Liver (tissue), 7 donors: ENCODE measurements at regions not wholly inside any gene's neighbourhood (a gene's known extent, or its start where the extent isn't known, plus 50 kb on each side); places are given as distances from the start of the nearest gene placed in this dataset.

ENCODE experiments used
- DNase-seq: peaks from one replicate; pipeline ENCODE4 v3.0.0-alpha.2; 2017; ENCODE audit warnings: low spot score
- H3K27ac ChIP-seq, 2 donors: one replicate each; pipeline ENCODE4 v1.7.0; 2013; ENCODE audit warnings: inconsistent platforms in 2 of 2, low read length in 2 of 2, control low read depth in 1 of 2, low read depth in 1 of 2, mild to moderate bottlenecking in 1 of 2
- H3K27me3 ChIP-seq, 4 donors: one replicate each; pipeline versions ENCODE4 v1.6.1 to v1.7.0; 2013; ENCODE audit warnings: low read length in 3 of 4, inconsistent platforms in 1 of 4, mild to moderate bottlenecking in 1 of 4, moderate library complexity in 1 of 4; ENCODE audit not compliant: control insufficient read depth in 4 of 4, insufficient read depth in 4 of 4
- H3K36me3 ChIP-seq, 4 donors: one replicate each; pipeline versions ENCODE4 v1.6.1 to v1.7.0; 2013; ENCODE audit warnings: low read length in 3 of 4, mild to moderate bottlenecking in 3 of 4, low read depth in 1 of 4, moderate library complexity in 1 of 4; ENCODE audit not compliant: control insufficient read depth in 4 of 4, insufficient read depth in 3 of 4
- H3K4me1 ChIP-seq, 4 donors: one replicate each; pipeline versions ENCODE4 v1.6.1 to v1.7.0; 2013; ENCODE audit warnings: low read length in 3 of 4, mild to moderate bottlenecking in 3 of 4, moderate library complexity in 1 of 4; ENCODE audit not compliant: control insufficient read depth in 4 of 4, insufficient read depth in 4 of 4
- H3K4me3 ChIP-seq, 3 donors: one replicate each; pipeline versions ENCODE4 v1.6.1 to v1.7.0; 2013; ENCODE audit warnings: low read length in 3 of 3, control low read depth in 1 of 3, low read depth in 1 of 3, mild to moderate bottlenecking in 1 of 3
- H3K9ac ChIP-seq, 2 donors: one replicate each; pipeline ENCODE4 v1.7.0; 2013; ENCODE audit warnings: low read length in 2 of 2, mild to moderate bottlenecking in 2 of 2, moderate library complexity in 2 of 2, control low read depth in 1 of 2, low read depth in 1 of 2
- H3K9me3 ChIP-seq, 4 donors: one replicate each; pipeline versions ENCODE4 v1.6.1 to v1.7.0; 2013; ENCODE audit warnings: low read length in 3 of 4; ENCODE audit not compliant: control insufficient read depth in 4 of 4
- FOXA1 ChIP-seq: IDR thresholded peaks from 2 replicates; pipeline ENCODE4 v1.6.1; 2016; ENCODE audit warnings: antibody characterized with exemption
- FOXA2 ChIP-seq: IDR thresholded peaks from 2 replicates; pipeline ENCODE4 v1.6.1; 2016; ENCODE audit warnings: antibody characterized with exemption
- GABPA ChIP-seq, 2 donors: IDR thresholded peaks in 1 of 2; conservative IDR thresholded peaks in 1 of 2; 2 replicates each; pipeline ENCODE4 v1.6.1; 2016; ENCODE audit warnings: antibody characterized with exemption in 2 of 2, mild to moderate bottlenecking in 1 of 2, moderate library complexity in 1 of 2
- HNF4A ChIP-seq, 2 donors: conservative IDR thresholded peaks; 2 replicates each; pipeline ENCODE4 v1.6.1; 2016; ENCODE audit warnings: antibody characterized with exemption in 2 of 2, mild to moderate bottlenecking in 2 of 2
- HNF4G ChIP-seq: IDR thresholded peaks from 2 replicates; pipeline ENCODE4 v1.6.1; 2016; ENCODE audit warnings: antibody characterized with exemption
- JUND ChIP-seq, 2 donors: IDR thresholded peaks; 2 replicates each; pipeline ENCODE4 v1.6.1; 2016; ENCODE audit warnings: antibody characterized with exemption in 2 of 2
- NR2F2 ChIP-seq: IDR thresholded peaks from 2 replicates; pipeline ENCODE4 v1.6.1; 2016; ENCODE audit warnings: antibody characterized with exemption
- RAD21 ChIP-seq, 2 donors: IDR thresholded peaks; 2 replicates each; pipeline ENCODE4 v1.6.1; 2016; ENCODE audit warnings: antibody characterized with exemption in 2 of 2, mild to moderate bottlenecking in 2 of 2
- REST ChIP-seq: IDR thresholded peaks from 2 replicates; pipeline ENCODE4 v1.6.1; 2016; ENCODE audit warnings: antibody characterized with exemption, mild to moderate bottlenecking
- RXRA ChIP-seq, 2 donors: IDR thresholded peaks; 2 replicates each; pipeline ENCODE4 v1.6.1; 2017 to 2018; ENCODE audit warnings: antibody characterized with exemption in 2 of 2, mild to moderate bottlenecking in 1 of 2
- YY1 ChIP-seq: IDR thresholded peaks from 2 replicates; pipeline ENCODE4 v1.6.1; 2016; ENCODE audit warnings: antibody characterized with exemption, mild to moderate bottlenecking
- WGBS: extraction: QIAGEN DNeasy Blood & Tissue Kit; methylation state at CpG from one replicate; pipeline ENCODE4 v1.1.7; 2013; 5-methylcytosine and 5-hydroxymethylcytosine counted together
- TF ChIP-seq, protein P1 (sequence below): IDR thresholded peaks from 2 replicates; pipeline ENCODE4 v1.6.1; 2016; ENCODE audit warnings: antibody characterized with exemption
- TF ChIP-seq, protein P2 (sequence below): IDR thresholded peaks from 2 replicates; pipeline ENCODE4 v1.6.1; 2016; ENCODE audit warnings: antibody characterized with exemption
- TF ChIP-seq, protein P3 (sequence below): IDR thresholded peaks from 2 replicates; pipeline ENCODE4 v1.6.1; 2016; ENCODE audit warnings: antibody characterized with exemption
- donor health status: healthy.
- donor health status: healthy.
- donor health status: healthy.
- donor health status: healthy.

DNA sequence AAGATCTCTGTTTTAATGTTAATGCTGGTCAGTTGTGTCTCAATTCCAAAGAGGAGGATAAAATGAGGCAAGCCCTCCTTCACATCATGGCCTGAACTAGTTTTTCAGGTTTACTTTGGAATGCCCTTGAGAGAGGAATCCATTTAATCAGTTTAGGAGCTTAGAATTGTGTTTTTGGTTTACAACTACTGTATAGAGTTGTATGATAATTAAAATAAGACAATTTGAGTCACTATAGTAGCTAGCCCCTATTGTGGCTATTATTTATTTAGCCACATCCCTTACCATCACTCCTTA is 107.8 kb upstream of the PRLR start:
- DNase-seq, result no peak

GRCh38 chr5:35337340-35338156 is 107.3 kb upstream of the PRLR start:
- H3K27ac ChIP-seq, result no peak overlapping the region
- no peaks in the 10 kb centered on the region for H3K4me1 ChIP-seq
- TF ChIP-seq, protein P1, sequence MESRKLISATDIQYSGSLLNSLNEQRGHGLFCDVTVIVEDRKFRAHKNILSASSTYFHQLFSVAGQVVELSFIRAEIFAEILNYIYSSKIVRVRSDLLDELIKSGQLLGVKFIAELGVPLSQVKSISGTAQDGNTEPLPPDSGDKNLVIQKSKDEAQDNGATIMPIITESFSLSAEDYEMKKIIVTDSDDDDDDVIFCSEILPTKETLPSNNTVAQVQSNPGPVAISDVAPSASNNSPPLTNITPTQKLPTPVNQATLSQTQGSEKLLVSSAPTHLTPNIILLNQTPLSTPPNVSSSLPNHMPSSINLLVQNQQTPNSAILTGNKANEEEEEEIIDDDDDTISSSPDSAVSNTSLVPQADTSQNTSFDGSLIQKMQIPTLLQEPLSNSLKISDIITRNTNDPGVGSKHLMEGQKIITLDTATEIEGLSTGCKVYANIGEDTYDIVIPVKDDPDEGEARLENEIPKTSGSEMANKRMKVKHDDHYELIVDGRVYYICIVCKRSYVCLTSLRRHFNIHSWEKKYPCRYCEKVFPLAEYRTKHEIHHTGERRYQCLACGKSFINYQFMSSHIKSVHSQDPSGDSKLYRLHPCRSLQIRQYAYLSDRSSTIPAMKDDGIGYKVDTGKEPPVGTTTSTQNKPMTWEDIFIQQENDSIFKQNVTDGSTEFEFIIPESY, result no peak
- TF ChIP-seq, protein P2, sequence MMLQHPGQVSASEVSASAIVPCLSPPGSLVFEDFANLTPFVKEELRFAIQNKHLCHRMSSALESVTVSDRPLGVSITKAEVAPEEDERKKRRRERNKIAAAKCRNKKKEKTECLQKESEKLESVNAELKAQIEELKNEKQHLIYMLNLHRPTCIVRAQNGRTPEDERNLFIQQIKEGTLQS, result no peak
- TF ChIP-seq HNF4A (conservative IDR thresholded peaks at IDR 0.05), result no peak
- H3K36me3 ChIP-seq, result no peaks in the 10 kb centered on the region
- H3K4me3 ChIP-seq, result no peak overlapping the region
- H3K27me3 ChIP-seq, result no peaks in the 10 kb centered on the region
- H3K9me3 ChIP-seq, result peaks cover 0 to 2% (median 0%) of the 10 kb centered on the region in 4 donors
- H3K9ac ChIP-seq, result no peak overlapping the region
- whole genome bisulfite sequencing, result 85% methylated on average over 7 of the region's 7 CpGs
- DNase-seq, result no peak

More for the DNA sequence above, 107.8 kb upstream of the PRLR start:
- Histone ChIP-seq H3K36me3 (no peaks in the 10 kb centered on the region), H3K27ac (no peak overlapping the region), H3K9me3 (peaks cover 0 to 2% (median 0%) of the 10 kb centered on the region in 4 donors), H3K4me1 (no peaks in the 10 kb centered on the region), H3K9ac (no peak overlapping the region), H3K27me3 (no peaks in the 10 kb centered on the region), H3K4me3 (no peak overlapping the region)
- no peak for TF ChIP-seq REST
- TF ChIP-seq, protein P2, result no peak
- TF ChIP-seq RXRA (IDR thresholded peaks at IDR 0.05), result no peak
- no peak for TF ChIP-seq FOXA1
- no peak for TF ChIP-seq HNF4G
- TF ChIP-seq, protein P1, result no peak
- no peak for TF ChIP-seq HNF4A (conservative IDR thresholded peaks at IDR 0.05)
- TF ChIP-seq, protein P3, sequence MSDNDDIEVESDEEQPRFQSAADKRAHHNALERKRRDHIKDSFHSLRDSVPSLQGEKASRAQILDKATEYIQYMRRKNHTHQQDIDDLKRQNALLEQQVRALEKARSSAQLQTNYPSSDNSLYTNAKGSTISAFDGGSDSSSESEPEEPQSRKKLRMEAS, result no peak
- TF ChIP-seq NR2F2, result no peak
- TF ChIP-seq RAD21 (IDR thresholded peaks at IDR 0.05), result no peak
- TF ChIP-seq YY1, result no peak
- TF ChIP-seq GABPA (IDR thresholded peaks at IDR 0.05 in 1 of 2, conservative IDR thresholded peaks at IDR 0.05 in 1 of 2), result no peak
- TF ChIP-seq JUND (IDR thresholded peaks at IDR 0.05), result no peak
- TF ChIP-seq FOXA2, result no peak
